HL-60 (cell line): ENCODE measurements at regions not wholly inside any gene's neighbourhood (a gene's known extent, or its start where the extent isn't known, plus 50 kb on each side); places are given as distances from the start of the nearest gene placed in this dataset.

ENCODE experiments used
- DNase-seq, 2 experiments: peaks; one replicate each; pipeline ENCODE4 v3.0.0-alpha.2; 2010 to 2020; ENCODE audit warnings: low read depth in 1 of 2, low spot score in 1 of 2
- H3K27ac ChIP-seq: fragments of 250-450 bp; sonication (Bioruptor Pico); replicated peaks from 2 replicates; pipeline ENCODE4 v1.5.1; 2020; ENCODE audit warnings: mild to moderate bottlenecking, moderate library complexity
- H3K27me3 ChIP-seq: fragments of 250-450 bp; sonication (Bioruptor Pico); 2 replicates; pipeline ENCODE4 v1.5.1; 2021; ENCODE audit warnings: mild to moderate bottlenecking, moderate library complexity; ENCODE audit not compliant: insufficient read depth, poor library complexity, severe bottlenecking
- H3K4me3 ChIP-seq: replicated peaks from 2 replicates; pipeline ENCODE4 v1.5.1; 2011; ENCODE audit warnings: mild to moderate bottlenecking, control low read depth, low read length; ENCODE audit not compliant: insufficient read depth
- CTCF ChIP-seq: IDR thresholded peaks from one replicate; pipeline ENCODE4 v1.5.1; 2011; ENCODE audit warnings: low read length, control low read depth, inconsistent platforms; ENCODE audit not compliant: insufficient read depth
- GABPA ChIP-seq: IDR thresholded peaks from 2 replicates; pipeline ENCODE4 v1.6.1; 2012; ENCODE audit warnings: low read depth
- POLR2AphosphoS5 ChIP-seq: IDR thresholded peaks from 2 replicates; pipeline ENCODE4 v1.6.1; 2012; ENCODE audit warnings: low read depth
- SPI1 ChIP-seq: IDR thresholded peaks from 2 replicates; pipeline ENCODE4 v1.6.1; 2012; ENCODE audit warnings: low read depth, mild to moderate bottlenecking, borderline replicate concordance
- TF ChIP-seq, protein P1 (sequence below): IDR thresholded peaks from 2 replicates; pipeline ENCODE4 v1.6.1; 2012; ENCODE audit warnings: low read depth; ENCODE audit not compliant: insufficient replicate concordance

DNA sequence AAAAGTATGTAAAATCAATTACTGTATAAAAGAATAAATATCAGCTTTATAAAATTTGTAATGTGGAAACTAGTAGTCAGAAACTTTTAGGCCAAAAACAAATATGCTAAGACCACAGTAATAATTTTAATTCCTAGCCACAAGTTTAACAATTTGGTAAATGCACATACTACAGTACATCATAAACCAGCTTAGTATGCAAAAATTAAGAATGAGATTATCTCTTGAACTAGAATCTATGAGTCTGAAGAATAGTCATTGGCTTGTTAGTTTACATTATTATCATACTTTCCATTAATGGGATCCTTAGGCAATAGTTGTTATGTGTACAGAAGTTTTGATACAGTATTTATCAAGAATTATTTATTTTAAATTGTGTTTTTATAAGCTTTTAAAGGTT, 491.9 kb upstream of the FSIP2 start:
- H3K27ac ChIP-seq, result no peak overlapping the region
- DNase-seq, result no peak

GRCh38 chr2:185255566-185255965, 483.0 kb upstream of the FSIP2 start:
- no peaks in the 10 kb centered on the region for H3K27me3 ChIP-seq
- no peak for DNase-seq
- H3K27ac ChIP-seq, result no peak overlapping the region
- TF ChIP-seq GABPA, result no peak
- TF ChIP-seq POLR2AphosphoS5, result no peak
- TF ChIP-seq CTCF, result no peak
- TF ChIP-seq, protein P1, sequence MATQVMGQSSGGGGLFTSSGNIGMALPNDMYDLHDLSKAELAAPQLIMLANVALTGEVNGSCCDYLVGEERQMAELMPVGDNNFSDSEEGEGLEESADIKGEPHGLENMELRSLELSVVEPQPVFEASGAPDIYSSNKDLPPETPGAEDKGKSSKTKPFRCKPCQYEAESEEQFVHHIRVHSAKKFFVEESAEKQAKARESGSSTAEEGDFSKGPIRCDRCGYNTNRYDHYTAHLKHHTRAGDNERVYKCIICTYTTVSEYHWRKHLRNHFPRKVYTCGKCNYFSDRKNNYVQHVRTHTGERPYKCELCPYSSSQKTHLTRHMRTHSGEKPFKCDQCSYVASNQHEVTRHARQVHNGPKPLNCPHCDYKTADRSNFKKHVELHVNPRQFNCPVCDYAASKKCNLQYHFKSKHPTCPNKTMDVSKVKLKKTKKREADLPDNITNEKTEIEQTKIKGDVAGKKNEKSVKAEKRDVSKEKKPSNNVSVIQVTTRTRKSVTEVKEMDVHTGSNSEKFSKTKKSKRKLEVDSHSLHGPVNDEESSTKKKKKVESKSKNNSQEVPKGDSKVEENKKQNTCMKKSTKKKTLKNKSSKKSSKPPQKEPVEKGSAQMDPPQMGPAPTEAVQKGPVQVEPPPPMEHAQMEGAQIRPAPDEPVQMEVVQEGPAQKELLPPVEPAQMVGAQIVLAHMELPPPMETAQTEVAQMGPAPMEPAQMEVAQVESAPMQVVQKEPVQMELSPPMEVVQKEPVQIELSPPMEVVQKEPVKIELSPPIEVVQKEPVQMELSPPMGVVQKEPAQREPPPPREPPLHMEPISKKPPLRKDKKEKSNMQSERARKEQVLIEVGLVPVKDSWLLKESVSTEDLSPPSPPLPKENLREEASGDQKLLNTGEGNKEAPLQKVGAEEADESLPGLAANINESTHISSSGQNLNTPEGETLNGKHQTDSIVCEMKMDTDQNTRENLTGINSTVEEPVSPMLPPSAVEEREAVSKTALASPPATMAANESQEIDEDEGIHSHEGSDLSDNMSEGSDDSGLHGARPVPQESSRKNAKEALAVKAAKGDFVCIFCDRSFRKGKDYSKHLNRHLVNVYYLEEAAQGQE, result no peak
- TF ChIP-seq SPI1, result no peak
- H3K4me3 ChIP-seq, result no peak overlapping the region

More for the DNA sequence above, 491.9 kb upstream of the FSIP2 start:
- H3K4me3 ChIP-seq, result no peak overlapping the region
- no peak for TF ChIP-seq CTCF
- no peak for TF ChIP-seq SPI1
- TF ChIP-seq POLR2AphosphoS5, result no peak
- TF ChIP-seq, protein P1, result no peak
- no peak for TF ChIP-seq GABPA
- H3K27me3 ChIP-seq, result no peaks in the 10 kb centered on the region

GRCh38 chr2:185265747-185266146, 472.9 kb upstream of the FSIP2 start:
- no peak overlapping the region for H3K4me3 ChIP-seq
- H3K27ac ChIP-seq, result no peak overlapping the region
- DNase-seq, result no peak
- TF ChIP-seq GABPA (no peak), POLR2AphosphoS5 (no peak), CTCF (no peak), SPI1 (no peak)
- TF ChIP-seq, protein P1, result no peak
- no peaks in the 10 kb centered on the region for H3K27me3 ChIP-seq
